NB4 (cell line): ENCODE measurements at regions not wholly inside any gene's neighbourhood (a gene's known extent, or its start where the extent isn't known, plus 50 kb on each side); places are given as distances from the start of the nearest gene placed in this dataset.

Experiments
- CTCF ChIP-seq: IDR thresholded peaks from one replicate; pipeline ENCODE4 v1.5.1; 2012; ENCODE audit warnings: low read depth, low read length
- POLR2A ChIP-seq: IDR thresholded peaks from 2 replicates; pipeline ENCODE4 v1.6.1; 2011; ENCODE audit warnings: mild to moderate bottlenecking; ENCODE audit not compliant: insufficient read length; ENCODE audit errors: extremely low read depth

- TF ChIP-seq CTCF (no peak), POLR2A (no peak)
These were observed 192.5 kb upstream of the RGPD4 start for GRCh38 chr2:107634172-107634571.
